DND-41 (cell line): ENCODE measurements at regions not wholly inside any gene's neighbourhood (a gene's known extent, or its start where the extent isn't known, plus 50 kb on each side); places are given as distances from the start of the nearest gene placed in this dataset.

ENCODE experiments used
- ATAC-seq: fragments of 200-7000 bp; cut with Tn5 transposase; 3 replicates; pipeline ENCODE4 v1.9.1; 2021; ENCODE audit warnings: low read depth; ENCODE audit not compliant: insufficient read depth
- DNase-seq: peaks from one replicate; pipeline ENCODE4 v3.0.0-alpha.2; 2020
- H2AFZ ChIP-seq: 2 replicates; pipeline ENCODE4 v1.6.0; 2012; ENCODE audit warnings: low read depth, low read length
- H3K27ac ChIP-seq: 2 replicates; pipeline ENCODE4 v1.5.1; 2012; ENCODE audit warnings: low read length, inconsistent platforms
- H3K27me3 ChIP-seq: fragments of 200-600 bp; sonication (generic); 2 replicates; pipeline ENCODE4 v1.6.0; 2012; ENCODE audit warnings: low read length, mild to moderate bottlenecking, inconsistent platforms; ENCODE audit not compliant: insufficient read depth, poor library complexity
- H3K36me3 ChIP-seq: 2 replicates; pipeline ENCODE4 v1.5.1; 2012; ENCODE audit warnings: low read length, inconsistent platforms; ENCODE audit not compliant: insufficient read depth
- H3K4me1 ChIP-seq: 2 replicates; pipeline ENCODE4 v1.5.1; 2012; ENCODE audit warnings: mild to moderate bottlenecking, low read length; ENCODE audit not compliant: insufficient read depth
- H3K4me2 ChIP-seq: 2 replicates; pipeline ENCODE4 v1.6.0; 2012; ENCODE audit warnings: mild to moderate bottlenecking, moderate library complexity, low read length, inconsistent platforms; ENCODE audit not compliant: insufficient read depth
- H3K4me3 ChIP-seq, 2 experiments: fragments of 200-600 bp in 1 of 2; shearing (Covaris generic) in 1 of 2; 2 replicates each; pipeline ENCODE4 v1.5.1; 2012 to 2016; ENCODE audit warnings: inconsistent platforms in 2 of 2, low read length in 2 of 2, mild to moderate bottlenecking in 2 of 2, low read depth in 1 of 2, moderate library complexity in 1 of 2
- H3K79me2 ChIP-seq: 2 replicates; pipeline ENCODE4 v1.6.0; 2012; ENCODE audit warnings: low read length, inconsistent platforms; ENCODE audit not compliant: insufficient read depth
- H3K9ac ChIP-seq: 2 replicates; pipeline ENCODE4 v1.6.0; 2012; ENCODE audit warnings: low read depth, mild to moderate bottlenecking, inconsistent platforms, low read length, moderate library complexity
- H3K9me3 ChIP-seq: 2 replicates; pipeline ENCODE4 v1.5.1; 2012; ENCODE audit warnings: low read length, moderate library complexity, mild to moderate bottlenecking, inconsistent platforms; ENCODE audit not compliant: insufficient read depth, severe bottlenecking
- H4K20me1 ChIP-seq: 2 replicates; pipeline ENCODE4 v1.6.0; 2012; ENCODE audit warnings: low read length; ENCODE audit not compliant: insufficient read depth
- EZH2 ChIP-seq: IDR thresholded peaks from 3 replicates; pipeline ENCODE4 v1.6.1; 2012; ENCODE audit warnings: borderline replicate concordance, low read depth, mild to moderate bottlenecking, moderate library complexity, low read length, inconsistent platforms; ENCODE audit not compliant: severe bottlenecking
- TF ChIP-seq, protein P1 (sequence below): IDR thresholded peaks from 2 replicates; pipeline ENCODE4 v1.5.1; 2012; ENCODE audit warnings: borderline replicate concordance, low read length, moderate library complexity, mild to moderate bottlenecking; ENCODE audit not compliant: poor library complexity, severe bottlenecking; ENCODE audit errors: extremely low read depth

DNA sequence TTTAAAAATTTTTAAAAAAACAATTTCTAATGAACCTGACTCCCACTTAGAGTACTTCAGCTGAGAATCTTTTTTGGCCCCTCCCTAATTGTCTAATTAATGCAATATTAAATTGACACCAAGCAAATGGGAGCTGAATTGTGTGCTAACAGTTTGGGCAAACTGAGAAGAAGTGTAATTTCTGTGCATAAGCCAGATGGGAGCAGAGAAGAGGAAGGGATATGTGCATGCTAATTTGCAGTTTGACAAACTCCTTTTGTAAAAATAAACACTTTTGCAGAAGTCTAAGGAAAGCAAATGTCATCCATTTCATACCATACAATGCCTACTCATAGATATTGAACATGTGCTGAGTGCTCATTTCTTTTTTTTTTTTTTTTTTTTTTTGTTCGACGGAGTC is 332.0 kb downstream of the CYRIA start:
- Histone ChIP-seq H3K27me3 (no peaks in the 10 kb centered on the region), H3K27ac (no peak overlapping the region), H3K9me3 (no peaks in the 10 kb centered on the region), H3K79me2 (no peaks in the 10 kb centered on the region), H4K20me1 (no peaks in the 10 kb centered on the region), H3K36me3 (no peaks in the 10 kb centered on the region), H3K4me2 (no peak overlapping the region), H3K9ac (no peak overlapping the region), H3K4me1 (no peaks in the 10 kb centered on the region), H3K4me3 (no peak overlapping the region), H2AFZ (no peak overlapping the region)
- TF ChIP-seq EZH2 = no peak
- TF ChIP-seq, protein P1, sequence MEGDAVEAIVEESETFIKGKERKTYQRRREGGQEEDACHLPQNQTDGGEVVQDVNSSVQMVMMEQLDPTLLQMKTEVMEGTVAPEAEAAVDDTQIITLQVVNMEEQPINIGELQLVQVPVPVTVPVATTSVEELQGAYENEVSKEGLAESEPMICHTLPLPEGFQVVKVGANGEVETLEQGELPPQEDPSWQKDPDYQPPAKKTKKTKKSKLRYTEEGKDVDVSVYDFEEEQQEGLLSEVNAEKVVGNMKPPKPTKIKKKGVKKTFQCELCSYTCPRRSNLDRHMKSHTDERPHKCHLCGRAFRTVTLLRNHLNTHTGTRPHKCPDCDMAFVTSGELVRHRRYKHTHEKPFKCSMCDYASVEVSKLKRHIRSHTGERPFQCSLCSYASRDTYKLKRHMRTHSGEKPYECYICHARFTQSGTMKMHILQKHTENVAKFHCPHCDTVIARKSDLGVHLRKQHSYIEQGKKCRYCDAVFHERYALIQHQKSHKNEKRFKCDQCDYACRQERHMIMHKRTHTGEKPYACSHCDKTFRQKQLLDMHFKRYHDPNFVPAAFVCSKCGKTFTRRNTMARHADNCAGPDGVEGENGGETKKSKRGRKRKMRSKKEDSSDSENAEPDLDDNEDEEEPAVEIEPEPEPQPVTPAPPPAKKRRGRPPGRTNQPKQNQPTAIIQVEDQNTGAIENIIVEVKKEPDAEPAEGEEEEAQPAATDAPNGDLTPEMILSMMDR = no peak
- DNase-seq (no peak), ATAC-seq (no peak)

- Histone ChIP-seq H3K36me3 (no peaks in the 10 kb centered on the region), H3K4me1 (no peaks in the 10 kb centered on the region), H3K4me3 (no peak overlapping the region), H2AFZ (no peak overlapping the region), H3K27ac (no peak overlapping the region), H3K9me3 (no peaks in the 10 kb centered on the region), H3K79me2 (no peaks in the 10 kb centered on the region), H3K4me2 (no peak overlapping the region), H3K9ac (no peak overlapping the region), H3K27me3 (no peaks in the 10 kb centered on the region), H4K20me1 (no peaks in the 10 kb centered on the region)
- no peak for TF ChIP-seq EZH2
- TF ChIP-seq, protein P1 = no peak
- no peak for ATAC-seq
- DNase-seq = no peak
These were observed 332.7 kb downstream of the CYRIA start for GRCh38 chr2:16332681-16333557.

DNA sequence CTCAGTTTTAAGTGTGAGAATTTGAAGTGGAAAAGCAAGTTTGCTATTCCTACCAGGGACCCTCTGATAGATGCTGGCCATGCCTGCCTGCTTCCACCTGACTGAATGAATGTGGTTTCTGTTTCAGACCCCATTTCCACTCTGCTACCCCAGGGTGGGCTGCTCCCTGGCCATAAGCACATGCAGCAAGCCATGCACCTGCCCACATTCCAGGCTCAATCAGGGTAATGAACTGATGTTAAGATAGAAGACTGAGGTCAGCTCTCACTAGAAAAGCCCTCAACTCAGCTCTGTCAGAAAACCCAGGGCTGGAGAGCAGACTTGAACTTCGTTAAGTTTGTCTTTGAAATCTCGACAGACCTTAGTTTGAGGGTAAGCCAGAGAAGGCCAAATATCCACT is 333.9 kb downstream of the CYRIA start:
- Histone ChIP-seq H3K27me3 (no peaks in the 10 kb centered on the region), H3K9me3 (no peaks in the 10 kb centered on the region), H3K9ac (no peak overlapping the region), H3K4me1 (no peaks in the 10 kb centered on the region), H3K36me3 (no peaks in the 10 kb centered on the region), H3K79me2 (no peaks in the 10 kb centered on the region), H3K4me2 (no peak overlapping the region), H2AFZ (no peak overlapping the region), H3K4me3 (no peak overlapping the region), H4K20me1 (no peaks in the 10 kb centered on the region), H3K27ac (no peak overlapping the region)
- no peak for TF ChIP-seq EZH2
- TF ChIP-seq, protein P1 = no peak
- DNase-seq = no peak
- no peak for ATAC-seq
